HepG2 (cell line): ENCODE measurements at regions not wholly inside any gene's neighbourhood (a gene's known extent, or its start where the extent isn't known, plus 50 kb on each side); places are given as distances from the start of the nearest gene placed in this dataset.

ENCODE experiments used
- ATAC-seq: fragments of 200-7000 bp; cut with Tn5 transposase; 3 replicates; pipeline ENCODE4 v1.9.1; 2020; ENCODE audit warnings: mild to moderate bottlenecking, moderate library complexity
- BruUV-seq: library from RNA; stranded (reverse); fragments of 400-500 nt; replicated peaks from 2 replicates; lab custom pipeline; 2021; lab: Mats Ljungman, UMichigan
- CTCF ChIA-PET: fragments of 300-600 bp; formaldehyde crosslinking; extraction: SDS; loops from one replicate; lab custom pipeline; 2021; ENCODE audit warnings: low total read pairs, inconsistent platforms, low intra/inter-chr PET ratio; lab: Yijun Ruan, JAX
- POLR2A ChIA-PET: fragments of 350-600 bp; sonication (Branson Sonifier 250); formaldehyde crosslinking; loops from one replicate; lab custom pipeline; 2020; ENCODE audit warnings: antibody characterized with exemption, inconsistent platforms; lab: Yijun Ruan, JAX
- DNase-seq: peaks from one replicate; pipeline ENCODE4 v3.0.0-alpha.2; 2015; ENCODE audit warnings: low spot score
- FAIRE-seq: peaks from 3 replicates; lab custom pipeline; 2011; peaks lifted over from hg19 to GRCh38; lab: Jason Lieb, UNC
- H2AFZ ChIP-seq: one replicate; pipeline ENCODE4 v1.6.1; 2011; ENCODE audit warnings: low read length, inconsistent platforms
- H3K27ac ChIP-seq: fragments of 300-600 bp; 3 replicates; pipeline ENCODE4 v1.8.0; 2011; ENCODE audit warnings: mixed run types, mild to moderate bottlenecking, mixed read lengths, low read length, inconsistent platforms; ENCODE audit not compliant: insufficient read depth; ENCODE audit errors: extremely low read length
- H3K27me3 ChIP-seq, 2 experiments: fragments of 200-600 bp in 1 of 2; 2 replicates in 1 of 2; 3 replicates in 1 of 2; pipeline versions ENCODE4 v1.6.0 to v1.8.0; 2011; ENCODE audit warnings: low read length in 2 of 2, mild to moderate bottlenecking in 2 of 2, moderate library complexity in 2 of 2, inconsistent platforms in 1 of 2; ENCODE audit not compliant: insufficient read depth in 2 of 2, control insufficient read depth in 1 of 2
- H3K36me3 ChIP-seq, 2 experiments: fragments of 200-600 bp in 1 of 2; replicated peaks in 1 of 2; 2 replicates in 1 of 2; 3 replicates in 1 of 2; pipeline versions ENCODE4 v1.5.1 to v1.8.0; 2011; ENCODE audit warnings: low read length in 2 of 2, inconsistent platforms in 1 of 2; ENCODE audit not compliant: insufficient read depth in 2 of 2, control insufficient read depth in 1 of 2
- H3K4me1 ChIP-seq: 2 replicates; pipeline ENCODE4 v1.5.1; 2012; ENCODE audit warnings: low read length, inconsistent platforms; ENCODE audit not compliant: insufficient read depth
- H3K4me2 ChIP-seq: 2 replicates; pipeline ENCODE4 v1.6.0; 2011; ENCODE audit warnings: low read depth, low read length, inconsistent platforms
- H3K4me3 ChIP-seq, 3 experiments: fragments of 200-600 bp in 1 of 3; sonication (generic), shearing (Covaris generic) in 1 of 3; replicated peaks in 1 of 3; 2 replicates each; pipeline ENCODE4 v1.5.1; 2011 to 2016; ENCODE audit warnings: low read length in 3 of 3, inconsistent platforms in 2 of 3, low read depth in 2 of 3, mild to moderate bottlenecking in 2 of 3, control low read depth in 1 of 3, mixed read lengths in 1 of 3; ENCODE audit not compliant: insufficient read depth in 1 of 3
- H3K79me2 ChIP-seq: one replicate; pipeline ENCODE4 v1.6.1; 2011; ENCODE audit warnings: low read length, inconsistent platforms; ENCODE audit not compliant: insufficient read depth
- H3K9ac ChIP-seq: 2 replicates; pipeline ENCODE4 v1.6.0; 2011; ENCODE audit warnings: mild to moderate bottlenecking, low read depth, low read length, inconsistent platforms; ENCODE audit not compliant: insufficient read depth
- H3K9me3 ChIP-seq: 2 replicates; pipeline ENCODE4 v1.5.1; 2012; ENCODE audit warnings: mild to moderate bottlenecking, low read length
- H4K20me1 ChIP-seq: 2 replicates; pipeline ENCODE4 v1.6.0; 2011; ENCODE audit warnings: inconsistent platforms, mild to moderate bottlenecking, low read length, moderate library complexity; ENCODE audit not compliant: insufficient read depth
- HNF4A ChIP-seq: sonication (generic); formaldehyde crosslinking; IDR thresholded peaks from 2 replicates; pipeline ENCODE4 v1.4.0; 2020; ENCODE audit warnings: missing genetic modification reagents
- NFATC3 ChIP-seq: sonication (generic); formaldehyde crosslinking; IDR thresholded peaks from 2 replicates; pipeline ENCODE4 v1.5.1; 2020; ENCODE audit warnings: mild to moderate bottlenecking, missing genetic modification reagents
- PCBP1 ChIP-seq: fragments of 200-400 bp; formaldehyde crosslinking; IDR thresholded peaks from 2 replicates; pipeline ENCODE4 v1.6.1; 2017; ENCODE audit warnings: mild to moderate bottlenecking, low read depth, low read length, borderline replicate concordance
- SP5 ChIP-seq: IDR thresholded peaks from 2 replicates; pipeline ENCODE4 v1.6.1; 2016; ENCODE audit warnings: low read depth, borderline replicate concordance
- TARDBP ChIP-seq: sonication (generic); formaldehyde crosslinking; IDR thresholded peaks from 2 replicates; pipeline ENCODE4 v1.8.0; 2022; ENCODE audit warnings: mild to moderate bottlenecking, missing genetic modification reagents
- ZBTB4 ChIP-seq: sonication (generic); formaldehyde crosslinking; IDR thresholded peaks from 2 replicates; pipeline ENCODE4 v1.4.0; 2020; ENCODE audit warnings: missing genetic modification reagents, mild to moderate bottlenecking, borderline replicate concordance
- ZNF317 ChIP-seq: sonication (generic); formaldehyde crosslinking; IDR thresholded peaks from 2 replicates; pipeline ENCODE4 v1.5.0; 2020; ENCODE audit warnings: mild to moderate bottlenecking, missing genetic modification reagents
- ZNF607 ChIP-seq: sonication (generic); formaldehyde crosslinking; IDR thresholded peaks from 2 replicates; pipeline ENCODE4 v1.5.1; 2020; ENCODE audit warnings: missing genetic modification reagents, mild to moderate bottlenecking, borderline replicate concordance
- WGBS: methylation state at CpG from one replicate; pipeline ENCODE4 v1.1.6; 2017; ENCODE audit warnings: low lambda C conversion rate; 5-methylcytosine and 5-hydroxymethylcytosine counted together
- in situ Hi-C: cut with HindIII; loops from 2 replicates; pipeline ENCODE4 v1.10.0; 2017; ENCODE audit warnings: low pct_unique_long_range_greater_than_20kb; ENCODE audit not compliant: extremely low pct_ligation_motif_present
- intact Hi-C: fragments of 100-400 bp; cut with micrococcal nuclease; formaldehyde crosslinking; loops from one replicate; pipeline ENCODE4 v1.10.0; 2022; ENCODE audit not compliant: unreplicated experiment

GRCh38 chr15:88399021-88399685 lies 68.0 kb downstream of the MRPL46 start:
- intact Hi-C loops (loop anchor here (10.0 kb wide), 1 partner anchor 46 kb away; no protein-coding TSS in a partner anchor), in situ Hi-C loops (no loop called here)
- no peak overlapping the region for H3K4me2 ChIP-seq
- H3K27ac ChIP-seq: no peak overlapping the region
- H4K20me1 ChIP-seq: no peaks in the 10 kb centered on the region
- FAIRE-seq (no peak), DNase-seq (no peak), ATAC-seq (no peak)
- CTCF ChIA-PET: no interaction called here
- H3K4me3 ChIP-seq: no peak overlapping the region
- H3K4me1 ChIP-seq: peaks cover 21% of the 10 kb centered on the region
- H3K27me3 ChIP-seq: peaks cover 0 to 14% of the 10 kb centered on the region in 2 experiments; a peak in 3 of 5 replicates
- H3K9ac ChIP-seq: no peak overlapping the region
- TF ChIP-seq TARDBP (CRISPR knock-in tag) (no peak), ZNF607 (CRISPR knock-in tag) (no peak), ZBTB4 (CRISPR knock-in tag) (no peak), ZNF317 (no peak), SP5 (no peak), HNF4A (no peak), NFATC3 (CRISPR knock-in tag) (no peak), PCBP1 (no peak)
- no peak overlapping the region for H2AFZ ChIP-seq
- H3K36me3 ChIP-seq: no peaks in the 10 kb centered on the region
- no peaks in the 10 kb centered on the region for H3K79me2 ChIP-seq
- BruUV-seq: no TSS peak
- POLR2A ChIA-PET: no interaction called here
- WGBS: 66% methylated on average over 7 of the region's 9 CpGs
- no peaks in the 10 kb centered on the region for H3K9me3 ChIP-seq
